ENCODE measurements at regions not wholly inside any gene's neighbourhood (a gene's known extent, or its start where the extent isn't known, plus 50 kb on each side); places are given as distances from the start of the nearest gene placed in this dataset.

DNA sequence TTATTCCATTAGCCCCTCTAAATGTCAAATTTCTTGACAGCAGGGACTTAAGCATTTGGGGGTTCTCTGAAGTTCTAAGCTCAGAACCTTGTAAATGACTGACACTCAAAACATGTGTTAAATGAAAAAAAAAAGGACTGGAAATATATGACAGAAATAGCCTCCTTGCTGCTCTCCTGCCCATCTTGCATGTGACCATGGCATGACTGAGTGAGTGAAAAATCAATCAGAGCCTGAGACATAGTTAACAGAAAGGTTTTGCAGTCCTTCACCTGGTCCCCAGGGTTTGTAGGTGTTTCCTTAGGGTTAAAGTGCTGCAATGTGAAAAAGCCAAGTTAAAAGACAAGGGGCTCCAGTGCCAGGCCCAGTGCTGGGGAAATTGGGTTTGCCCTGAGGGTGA, 168.1 kb downstream of the ZBTB18 start:
- TF ChIP-seq POLR2AphosphoS5 (IDR thresholded peaks at IDR 0.05; ENCODE audit: borderline replicate concordance, low read depth, low read length) (no peak), EZH2 (IDR thresholded peaks at IDR 0.05) (no peak)

All from SK-N-MC (cell line).